Heart right ventricle (tissue), 16 donors: ENCODE measurements at regions not wholly inside any gene's neighbourhood (a gene's known extent, or its start where the extent isn't known, plus 50 kb on each side); places are given as distances from the start of the nearest gene placed in this dataset.

Source experiments
- ATAC-seq, 8 donors: fragments of 200-7000 bp; cut with Tn5 transposase; one replicate each; pipeline ENCODE4 v1.9.1; 2020; ENCODE audit warnings: mild to moderate bottlenecking in 8 of 8, moderate library complexity in 8 of 8, moderate number of reproducible peaks in 1 of 8
- DNase-seq, 2 donors: peaks; one replicate each; pipeline ENCODE4 v3.0.0-alpha.2; 2020
- H3K27ac ChIP-seq, 10 donors: fragments of 200-600 bp; sonication (generic) in 2 of 10; one replicate each; pipeline versions ENCODE4 v1.5.0 to v1.8.0; 2020 to 2022; ENCODE audit warnings: mild to moderate bottlenecking in 3 of 10
- H3K27me3 ChIP-seq, 7 donors: fragments of 200-600 bp; one replicate each; pipeline ENCODE4 v1.8.0; 2021 to 2022; ENCODE audit warnings: mild to moderate bottlenecking in 2 of 7
- H3K36me3 ChIP-seq, 9 donors: fragments of 200-600 bp; sonication (generic) in 1 of 9; one replicate each; pipeline versions ENCODE4 v1.5.0 to v1.8.0; 2020 to 2022; ENCODE audit warnings: mild to moderate bottlenecking in 2 of 9
- H3K4me1 ChIP-seq, 9 donors: fragments of 200-600 bp; sonication (generic) in 1 of 9; one replicate each; pipeline versions ENCODE4 v1.5.0 to v1.8.0; 2020 to 2022; ENCODE audit warnings: mild to moderate bottlenecking in 4 of 9
- H3K4me3 ChIP-seq, 10 donors: fragments of 200-600 bp; sonication (generic) in 2 of 10; one replicate each; pipeline versions ENCODE4 v1.5.0 to v1.8.0; 2020 to 2022; ENCODE audit warnings: mild to moderate bottlenecking in 7 of 10, moderate library complexity in 2 of 10
- H3K9me3 ChIP-seq, 11 donors: fragments of 200-600 bp in 10 of 11; sonication (generic) in 2 of 11; one replicate each; pipeline versions ENCODE4 v1.5.0 to v1.8.0; 2013 to 2022; ENCODE audit warnings: mild to moderate bottlenecking in 2 of 11, control low read depth in 1 of 11, moderate library complexity in 1 of 11
- CTCF ChIP-seq, 9 donors: fragments of 200-600 bp; sonication (generic) in 2 of 9; IDR thresholded peaks; one replicate each; pipeline versions ENCODE4 v1.5.0 to v1.8.0; 2021 to 2022; ENCODE audit warnings: antibody characterized with exemption in 9 of 9, mild to moderate bottlenecking in 5 of 9, moderate library complexity in 1 of 9
- whole genome bisulfite sequencing, 2 donors: extraction: QIAGEN DNeasy Blood & Tissue Kit; methylation state at CpG; one replicate each; pipeline ENCODE4 v1.1.7; 2013; ENCODE audit warnings: inconsistent platforms in 1 of 2; 5-methylcytosine and 5-hydroxymethylcytosine counted together
- intact Hi-C, 10 donors: fragments of 100-400 bp; cut with DNase I; formaldehyde crosslinking; loops; one replicate each; pipeline versions ENCODE4 v1.11.1 to v1.14.2; 2022
- donor health status: Arrhythmogenic right ventricular cardiomyopathy.
- donor health status: ischemic (EF 13 %, LVEDD 7.1; RV severe dilation, severe dysfunction).
- donor health status: healthy with polysubstance abuse.
- donor health status: DM: no; HTN: yes; CAD: no.
- donor health status: DM: no; HTN: no; CAD: no.
- donor health status: ischemic (EF 25% LVEDD 6.9; RV normal size, moderate dysfunction).
- donor health status: ischemic (EF 25% LVEDD 5.7; RV mildly dilated, moderate dysfunction).
- donor health status: healthy.
- donor health status: DM: yes; HTN: yes; CAD: no.
- donor health status: Ischemic cardiomyopathy.
- donor health status: ischemic (EF 35%, LVEDD 5.7; RV mildly dilated, moderate dysfunction).
- donor health status: nonischemic (EF 11% LVEDD 7.7; RV severe dilation, severe dysfunction).
- donor health status: DM: yes; HTN: yes; CAD: no.
- donor health status: PGD.
- donor health status: ischemic (EF 29% LVEDD 5.4; RV normal size, mild dysfunction).
- donor health status: nonischemic (EF 23%, LVEDD 6.1; RV moderate dilation, normal function).

GRCh38 chr4:3676907-3677747 lies 89.1 kb upstream of the ADRA2C start:
- H3K9me3 ChIP-seq = peaks cover 0 to 5% (median 0%) of the 10 kb centered on the region in 11 donors
- 63 to 68% methylated on average over 24 of the region's 24 CpGs for WGBS, 2 donors
- intact Hi-C loops = no loop called here
- TF ChIP-seq CTCF (IDR thresholded peaks at IDR 0.05) = no peak
- DNase-seq (no peak), ATAC-seq (no peak)
- no peaks in the 10 kb centered on the region for H3K4me1 ChIP-seq
- H3K4me3 ChIP-seq = no peak overlapping the region
- no peak overlapping the region for H3K27ac ChIP-seq
- H3K36me3 ChIP-seq = no peaks in the 10 kb centered on the region
- H3K27me3 ChIP-seq = peaks cover 6 to 75% (median 41%) of the 10 kb centered on the region in 7 donors

GRCh38 chr4:3676196-3676595 lies 90.0 kb upstream of the ADRA2C start:
- H3K27me3 ChIP-seq = peaks cover 6 to 75% (median 46%) of the 10 kb centered on the region in 7 donors
- 76 to 80% methylated on average over 7 of the region's 7 CpGs for WGBS, 2 donors

GRCh38 chr4:3675251-3676115 lies 90.7 kb upstream of the ADRA2C start:
- H3K4me3 ChIP-seq = no peak overlapping the region
- no peaks in the 10 kb centered on the region for H3K36me3 ChIP-seq
- DNase-seq (no peak), ATAC-seq (no peak)
- no peaks in the 10 kb centered on the region for H3K4me1 ChIP-seq
- H3K27ac ChIP-seq = no peak overlapping the region
- peaks cover 0 to 5% (median 0%) of the 10 kb centered on the region in 11 donors for H3K9me3 ChIP-seq
- TF ChIP-seq CTCF (IDR thresholded peaks at IDR 0.05) = no peak
- intact Hi-C loops = no loop called here
- 67 to 71% methylated on average over 32 of the region's 32 CpGs for WGBS, 2 donors
- peaks cover 6 to 73% (median 43%) of the 10 kb centered on the region in 7 donors for H3K27me3 ChIP-seq

More at GRCh38 chr4:3676196-3676595, 90.0 kb upstream of the ADRA2C start:
- H3K4me3 ChIP-seq = no peak overlapping the region
- intact Hi-C loops = no loop called here
- no peak for DNase-seq
- ATAC-seq = no peak
- H3K36me3 ChIP-seq = no peaks in the 10 kb centered on the region
- H3K27ac ChIP-seq = no peak overlapping the region
- H3K4me1 ChIP-seq = no peaks in the 10 kb centered on the region
- H3K9me3 ChIP-seq = peaks cover 0 to 5% (median 0%) of the 10 kb centered on the region in 11 donors
- no peak for TF ChIP-seq CTCF (IDR thresholded peaks at IDR 0.05)

GRCh38 chr4:3674479-3674851 lies 91.7 kb upstream of the ADRA2C start:
- Histone ChIP-seq H3K4me1 (no peaks in the 10 kb centered on the region), H3K9me3 (peaks cover 0 to 5% (median 0%) of the 10 kb centered on the region in 11 donors), H3K36me3 (no peaks in the 10 kb centered on the region), H3K27me3 (peaks cover 6 to 67% (median 38%) of the 10 kb centered on the region in 7 donors), H3K27ac (no peak overlapping the region), H3K4me3 (no peak overlapping the region)
- intact Hi-C loops = no loop called here
- no peak for TF ChIP-seq CTCF (IDR thresholded peaks at IDR 0.05)
- no peak for DNase-seq
- no peak for ATAC-seq
- 37 to 48% methylated on average over 7 of the region's 7 CpGs for WGBS, 2 donors
